ENCODE measurements at regions not wholly inside any gene's neighbourhood (a gene's known extent, or its start where the extent isn't known, plus 50 kb on each side); places are given as distances from the start of the nearest gene placed in this dataset.
A peak's percentile ranks its signal among the peaks of the same experiment; 100 is the strongest.

DNA sequence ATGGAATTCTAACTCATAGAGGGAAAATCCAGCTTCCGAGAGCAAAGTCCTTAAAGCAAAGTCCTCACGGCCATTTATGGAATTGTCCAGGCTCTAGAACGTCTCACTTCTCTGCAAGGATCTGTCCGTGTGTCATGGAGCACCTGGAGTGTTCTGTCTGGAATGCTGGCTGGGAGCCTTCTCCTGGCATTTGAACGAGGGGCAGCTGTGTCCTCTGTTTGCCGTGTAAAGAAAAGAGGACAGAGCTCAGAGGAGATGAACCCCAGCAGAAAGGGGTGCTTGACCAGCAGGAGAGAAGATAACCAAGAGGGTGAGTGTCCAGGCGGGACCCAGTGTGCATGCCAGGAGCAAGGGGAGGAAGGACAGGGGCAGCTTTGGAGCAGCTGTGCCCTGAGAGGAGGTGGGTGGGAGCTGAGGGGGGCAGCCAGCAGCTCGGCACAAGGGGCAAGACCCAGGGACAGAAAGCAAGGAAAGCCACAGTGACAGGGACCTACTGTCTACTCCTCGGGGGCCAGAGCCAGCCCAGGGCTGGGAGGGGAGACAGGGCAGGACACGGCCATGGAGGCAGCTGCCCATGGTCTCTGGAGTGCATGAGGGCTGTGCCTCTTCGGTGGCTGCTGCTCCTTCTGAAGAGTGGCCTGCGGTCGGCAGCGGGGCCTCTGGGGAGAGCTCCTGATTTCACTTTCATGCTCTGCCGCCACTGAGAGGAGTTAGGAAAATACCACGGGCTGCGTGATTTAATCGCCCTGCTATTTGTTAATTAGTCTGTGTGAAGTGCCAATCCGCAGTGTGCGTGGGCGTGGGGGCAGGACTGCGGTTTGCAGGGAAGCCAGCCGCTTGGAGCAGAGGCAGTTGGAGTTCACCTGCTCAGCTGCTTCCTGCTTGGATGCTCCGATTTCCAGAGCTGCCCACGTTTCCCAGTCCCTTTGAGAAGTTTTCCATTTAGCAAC is 149.3 kb upstream of the SHH start (continued):
- TF ChIP-seq, protein P1, sequence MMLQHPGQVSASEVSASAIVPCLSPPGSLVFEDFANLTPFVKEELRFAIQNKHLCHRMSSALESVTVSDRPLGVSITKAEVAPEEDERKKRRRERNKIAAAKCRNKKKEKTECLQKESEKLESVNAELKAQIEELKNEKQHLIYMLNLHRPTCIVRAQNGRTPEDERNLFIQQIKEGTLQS (CRISPR knock-in tag; IDR thresholded peaks at IDR 0.05), result 0 out of 2 replicates have a peak, but pooled peaks have one; percentile 25
- TF ChIP-seq HNF4A (CRISPR knock-in tag; IDR thresholded peaks at IDR 0.05), result peak; percentile 71
- no peak for TF ChIP-seq ESRRA (CRISPR knock-in tag; IDR thresholded peaks at IDR 0.05; ENCODE audit: low read depth)
- TF ChIP-seq, protein P2, sequence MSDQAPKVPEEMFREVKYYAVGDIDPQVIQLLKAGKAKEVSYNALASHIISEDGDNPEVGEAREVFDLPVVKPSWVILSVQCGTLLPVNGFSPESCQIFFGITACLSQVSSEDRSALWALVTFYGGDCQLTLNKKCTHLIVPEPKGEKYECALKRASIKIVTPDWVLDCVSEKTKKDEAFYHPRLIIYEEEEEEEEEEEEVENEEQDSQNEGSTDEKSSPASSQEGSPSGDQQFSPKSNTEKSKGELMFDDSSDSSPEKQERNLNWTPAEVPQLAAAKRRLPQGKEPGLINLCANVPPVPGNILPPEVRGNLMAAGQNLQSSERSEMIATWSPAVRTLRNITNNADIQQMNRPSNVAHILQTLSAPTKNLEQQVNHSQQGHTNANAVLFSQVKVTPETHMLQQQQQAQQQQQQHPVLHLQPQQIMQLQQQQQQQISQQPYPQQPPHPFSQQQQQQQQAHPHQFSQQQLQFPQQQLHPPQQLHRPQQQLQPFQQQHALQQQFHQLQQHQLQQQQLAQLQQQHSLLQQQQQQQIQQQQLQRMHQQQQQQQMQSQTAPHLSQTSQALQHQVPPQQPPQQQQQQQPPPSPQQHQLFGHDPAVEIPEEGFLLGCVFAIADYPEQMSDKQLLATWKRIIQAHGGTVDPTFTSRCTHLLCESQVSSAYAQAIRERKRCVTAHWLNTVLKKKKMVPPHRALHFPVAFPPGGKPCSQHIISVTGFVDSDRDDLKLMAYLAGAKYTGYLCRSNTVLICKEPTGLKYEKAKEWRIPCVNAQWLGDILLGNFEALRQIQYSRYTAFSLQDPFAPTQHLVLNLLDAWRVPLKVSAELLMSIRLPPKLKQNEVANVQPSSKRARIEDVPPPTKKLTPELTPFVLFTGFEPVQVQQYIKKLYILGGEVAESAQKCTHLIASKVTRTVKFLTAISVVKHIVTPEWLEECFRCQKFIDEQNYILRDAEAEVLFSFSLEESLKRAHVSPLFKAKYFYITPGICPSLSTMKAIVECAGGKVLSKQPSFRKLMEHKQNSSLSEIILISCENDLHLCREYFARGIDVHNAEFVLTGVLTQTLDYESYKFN (CRISPR knock-in tag; conservative IDR thresholded peaks at IDR 0.05), result peak; percentile 54; the same call in 1 of the 2 replicates
- TF ChIP-seq ASH2L (IDR thresholded peaks at IDR 0.05; ENCODE audit: insufficient read length, low read depth, low read length), result peak; percentile 21
- 0 out of 2 replicates have a peak, but pooled peaks have one; percentile 6 for TF ChIP-seq ZNF589 (CRISPR knock-in tag; conservative IDR thresholded peaks at IDR 0.05)
- no peak for TF ChIP-seq ZNF724P (CRISPR knock-in tag; IDR thresholded peaks at IDR 0.05; ENCODE audit: borderline replicate concordance)
- no peak for TF ChIP-seq ZSCAN25 (CRISPR knock-in tag; IDR thresholded peaks at IDR 0.05)
- TF ChIP-seq ZNF441 (CRISPR knock-in tag; IDR thresholded peaks at IDR 0.05; ENCODE audit: borderline replicate concordance), result no peak
- TF ChIP-seq CC2D1A (CRISPR knock-in tag; IDR thresholded peaks at IDR 0.05), result no peak
- TF ChIP-seq, protein P3, sequence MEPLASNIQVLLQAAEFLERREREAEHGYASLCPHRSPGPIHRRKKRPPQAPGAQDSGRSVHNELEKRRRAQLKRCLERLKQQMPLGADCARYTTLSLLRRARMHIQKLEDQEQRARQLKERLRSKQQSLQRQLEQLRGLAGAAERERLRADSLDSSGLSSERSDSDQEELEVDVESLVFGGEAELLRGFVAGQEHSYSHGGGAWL (CRISPR knock-in tag; IDR thresholded peaks at IDR 0.05), result no peak
- TF ChIP-seq, protein P4, sequence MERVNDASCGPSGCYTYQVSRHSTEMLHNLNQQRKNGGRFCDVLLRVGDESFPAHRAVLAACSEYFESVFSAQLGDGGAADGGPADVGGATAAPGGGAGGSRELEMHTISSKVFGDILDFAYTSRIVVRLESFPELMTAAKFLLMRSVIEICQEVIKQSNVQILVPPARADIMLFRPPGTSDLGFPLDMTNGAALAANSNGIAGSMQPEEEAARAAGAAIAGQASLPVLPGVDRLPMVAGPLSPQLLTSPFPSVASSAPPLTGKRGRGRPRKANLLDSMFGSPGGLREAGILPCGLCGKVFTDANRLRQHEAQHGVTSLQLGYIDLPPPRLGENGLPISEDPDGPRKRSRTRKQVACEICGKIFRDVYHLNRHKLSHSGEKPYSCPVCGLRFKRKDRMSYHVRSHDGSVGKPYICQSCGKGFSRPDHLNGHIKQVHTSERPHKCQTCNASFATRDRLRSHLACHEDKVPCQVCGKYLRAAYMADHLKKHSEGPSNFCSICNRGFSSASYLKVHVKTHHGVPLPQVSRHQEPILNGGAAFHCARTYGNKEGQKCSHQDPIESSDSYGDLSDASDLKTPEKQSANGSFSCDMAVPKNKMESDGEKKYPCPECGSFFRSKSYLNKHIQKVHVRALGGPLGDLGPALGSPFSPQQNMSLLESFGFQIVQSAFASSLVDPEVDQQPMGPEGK (CRISPR knock-in tag; IDR thresholded peaks at IDR 0.05), result no peak
- no peak for TF ChIP-seq KMT2B (CRISPR knock-in tag; IDR thresholded peaks at IDR 0.05)
- TF ChIP-seq, protein P5, sequence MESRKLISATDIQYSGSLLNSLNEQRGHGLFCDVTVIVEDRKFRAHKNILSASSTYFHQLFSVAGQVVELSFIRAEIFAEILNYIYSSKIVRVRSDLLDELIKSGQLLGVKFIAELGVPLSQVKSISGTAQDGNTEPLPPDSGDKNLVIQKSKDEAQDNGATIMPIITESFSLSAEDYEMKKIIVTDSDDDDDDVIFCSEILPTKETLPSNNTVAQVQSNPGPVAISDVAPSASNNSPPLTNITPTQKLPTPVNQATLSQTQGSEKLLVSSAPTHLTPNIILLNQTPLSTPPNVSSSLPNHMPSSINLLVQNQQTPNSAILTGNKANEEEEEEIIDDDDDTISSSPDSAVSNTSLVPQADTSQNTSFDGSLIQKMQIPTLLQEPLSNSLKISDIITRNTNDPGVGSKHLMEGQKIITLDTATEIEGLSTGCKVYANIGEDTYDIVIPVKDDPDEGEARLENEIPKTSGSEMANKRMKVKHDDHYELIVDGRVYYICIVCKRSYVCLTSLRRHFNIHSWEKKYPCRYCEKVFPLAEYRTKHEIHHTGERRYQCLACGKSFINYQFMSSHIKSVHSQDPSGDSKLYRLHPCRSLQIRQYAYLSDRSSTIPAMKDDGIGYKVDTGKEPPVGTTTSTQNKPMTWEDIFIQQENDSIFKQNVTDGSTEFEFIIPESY (CRISPR knock-in tag; IDR thresholded peaks at IDR 0.05), result no peak
- TF ChIP-seq GZF1 (CRISPR knock-in tag; IDR thresholded peaks at IDR 0.05), result 0 out of 2 replicates have a peak, but pooled peaks have one; percentile 40
- no peak for TF ChIP-seq ZNF136 (CRISPR knock-in tag; IDR thresholded peaks at IDR 0.05; ENCODE audit: low read depth)
- 0 out of 2 replicates have a peak, but pooled peaks have one; percentile 6 for TF ChIP-seq ZNF256 (CRISPR knock-in tag; conservative IDR thresholded peaks at IDR 0.05)
- no peak for TF ChIP-seq ZNF564 (CRISPR knock-in tag; IDR thresholded peaks at IDR 0.05)
- no peak; the same call in 1 of the 2 replicates for TF ChIP-seq KAT8 (CRISPR knock-in tag; IDR thresholded peaks at IDR 0.05)
- TF ChIP-seq JUNB (CRISPR knock-in tag; IDR thresholded peaks at IDR 0.05; ENCODE audit: borderline replicate concordance), result no peak

All from HepG2 (cell line).